Colonic mucosa (tissue), 4 donors: ENCODE measurements at regions not wholly inside any gene's neighbourhood (a gene's known extent, or its start where the extent isn't known, plus 50 kb on each side); places are given as distances from the start of the nearest gene placed in this dataset.

Experiments
- DNase-seq: peaks from one replicate; pipeline ENCODE4 v3.0.0-alpha.2; 2020
- H3K27ac ChIP-seq: fragments of 200-600 bp; one replicate; pipeline ENCODE4 v1.8.0; 2021
- H3K27me3 ChIP-seq: fragments of 200-600 bp; one replicate; pipeline ENCODE4 v1.8.0; 2021
- H3K36me3 ChIP-seq: fragments of 200-600 bp; one replicate; pipeline ENCODE4 v1.8.0; 2021
- H3K4me1 ChIP-seq: fragments of 200-600 bp; one replicate; pipeline ENCODE4 v1.8.0; 2021; ENCODE audit warnings: mild to moderate bottlenecking
- H3K4me3 ChIP-seq: fragments of 200-600 bp; one replicate; pipeline ENCODE4 v1.8.0; 2021
- H3K9ac ChIP-seq, 2 donors: one replicate each; pipeline ENCODE4 v1.7.0; 2013; ENCODE audit warnings: control low read depth in 2 of 2, low read depth in 2 of 2, low read length in 2 of 2
- H3K9me3 ChIP-seq: fragments of 200-600 bp; one replicate; pipeline ENCODE4 v1.8.0; 2021
- CTCF ChIP-seq: fragments of 200-600 bp; IDR thresholded peaks from one replicate; pipeline ENCODE4 v1.8.0; 2022; ENCODE audit warnings: antibody characterized with exemption, mild to moderate bottlenecking
- intact Hi-C: fragments of 100-400 bp; cut with DNase I; formaldehyde crosslinking; loops from one replicate; pipeline ENCODE4 v1.14.1; 2022
- donor health status: healthy.
- donor health status: DM: no; HTN: no; CAD: no.
- donor health status: DM: no; HTN: no; CAD: no.

GRCh38 chr6:28727559-28728211 is 196.1 kb downstream of the TRIM27 start:
- Histone ChIP-seq H3K27me3 (no peaks in the 10 kb centered on the region), H3K4me3 (no peak overlapping the region), H3K4me1 (no peaks in the 10 kb centered on the region), H3K9ac (no peak overlapping the region), H3K27ac (no peak overlapping the region), H3K36me3 (no peaks in the 10 kb centered on the region), H3K9me3 (no peaks in the 10 kb centered on the region)
- intact Hi-C loops = no loop called here
- no peak for TF ChIP-seq CTCF
- no peak for DNase-seq

- H3K4me1 ChIP-seq = no peaks in the 10 kb centered on the region
- H3K4me3 ChIP-seq = peak overlapping the region; percentile 46
- intact Hi-C loops = no loop called here
Measured at GRCh38 chr6:28729501-28730402, 194.0 kb downstream of the TRIM27 start.

GRCh38 chr6:28732052-28732451 is 191.7 kb downstream of the TRIM27 start:
- intact Hi-C loops = no loop called here
- Histone ChIP-seq H3K9me3 (no peaks in the 10 kb centered on the region), H3K27ac (no peak overlapping the region), H3K9ac (no peak overlapping the region), H3K4me1 (no peaks in the 10 kb centered on the region), H3K36me3 (no peaks in the 10 kb centered on the region), H3K27me3 (peaks cover 6% of the 10 kb centered on the region), H3K4me3 (no peak overlapping the region)
- DNase-seq = no peak
- no peak for TF ChIP-seq CTCF

More at GRCh38 chr6:28729501-28730402, 194.0 kb downstream of the TRIM27 start:
- Histone ChIP-seq H3K27me3 (no peaks in the 10 kb centered on the region), H3K9ac (no peak overlapping the region), H3K9me3 (no peaks in the 10 kb centered on the region), H3K36me3 (no peaks in the 10 kb centered on the region), H3K27ac (no peak overlapping the region)
- no peak for DNase-seq
- TF ChIP-seq CTCF = no peak

- no peaks in the 10 kb centered on the region for H3K9me3 ChIP-seq
- H3K4me3 ChIP-seq = no peak overlapping the region
- no peaks in the 10 kb centered on the region for H3K4me1 ChIP-seq
- DNase-seq = no peak
- no peak overlapping the region for H3K9ac ChIP-seq
- no peak overlapping the region for H3K27ac ChIP-seq
- TF ChIP-seq CTCF = no peak
- H3K36me3 ChIP-seq = no peaks in the 10 kb centered on the region
- H3K27me3 ChIP-seq = peaks cover 10% of the 10 kb centered on the region
- intact Hi-C loops = no loop called here
Measured at GRCh38 chr6:28734443-28734959, 189.3 kb downstream of the TRIM27 start.

- Histone ChIP-seq H3K4me1 (no peaks in the 10 kb centered on the region), H3K36me3 (no peaks in the 10 kb centered on the region), H3K9ac (no peak overlapping the region), H3K27ac (no peak overlapping the region), H3K4me3 (no peak overlapping the region), H3K9me3 (no peaks in the 10 kb centered on the region), H3K27me3 (peaks cover 10% of the 10 kb centered on the region)
- no peak for DNase-seq
- intact Hi-C loops = no loop called here
- TF ChIP-seq CTCF = no peak
Measured at GRCh38 chr6:28736121-28736520, 187.7 kb downstream of the TRIM27 start.
